Transverse colon (tissue), 4 donors: ENCODE measurements at regions not wholly inside any gene's neighbourhood (a gene's known extent, or its start where the extent isn't known, plus 50 kb on each side); places are given as distances from the start of the nearest gene placed in this dataset.

Experiments
- POLR2A ChIP-seq: fragments of 450-650 bp; IDR thresholded peaks from one replicate; pipeline ENCODE4 v1.6.1; 2016; ENCODE audit warnings: antibody characterized with exemption, mild to moderate bottlenecking, moderate library complexity
- POLR2AphosphoS5 ChIP-seq, 3 donors: sonication (generic); formaldehyde crosslinking; IDR thresholded peaks; one replicate each; pipeline ENCODE4 v1.6.1; 2016; ENCODE audit warnings: antibody characterized with exemption in 3 of 3
- TF ChIP-seq, protein P1 (sequence below), 5 experiments: fragments of 200-600 bp in 3 of 5; fragments of 450-650 bp in 2 of 5; sonication (generic) in 3 of 5; IDR thresholded peaks; 1 replicate in 2 of 5; 2 replicates in 3 of 5; pipeline ENCODE4 v1.5.1; 2016 to 2017; ENCODE audit warnings: antibody characterized with exemption in 5 of 5, inconsistent platforms in 3 of 5, mild to moderate bottlenecking in 2 of 5, moderate library complexity in 1 of 5

DNA sequence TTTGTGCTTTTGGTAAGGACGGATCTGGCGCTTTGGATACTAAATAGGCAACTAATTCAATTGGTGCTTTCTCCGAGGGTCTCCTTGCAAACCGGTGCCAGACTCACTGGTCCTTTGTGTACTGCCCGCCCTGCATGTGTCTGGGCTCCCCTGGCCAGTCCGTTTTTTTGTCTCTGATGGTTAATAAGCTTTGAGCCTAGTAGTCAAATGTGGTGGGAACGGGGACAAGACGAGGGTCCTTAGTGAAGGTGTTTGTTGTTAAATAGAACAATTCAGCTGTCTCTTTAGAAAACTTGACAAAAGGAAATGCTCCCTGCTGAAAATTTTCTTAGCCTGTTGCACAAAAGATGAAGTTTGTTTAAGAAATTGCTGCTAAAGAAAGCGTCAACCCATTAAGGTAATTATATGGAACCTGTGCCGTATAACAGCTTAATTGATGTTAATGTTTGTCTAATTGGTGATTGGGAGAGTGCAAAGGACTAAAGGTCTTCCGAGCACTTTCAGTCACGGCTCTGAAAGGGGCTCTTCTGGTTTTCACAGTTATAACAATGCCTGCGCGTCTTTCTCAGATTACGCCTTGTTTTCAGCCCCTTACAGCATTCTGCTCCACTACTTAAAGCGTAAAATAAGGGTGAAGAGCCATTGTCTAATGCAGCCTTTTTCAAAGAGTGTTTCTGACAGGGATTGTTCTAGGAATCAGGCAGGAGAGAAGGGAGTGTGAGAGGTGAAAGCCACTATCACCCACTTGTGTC lies 537.4 kb downstream of the PRKD1 start:
- TF ChIP-seq POLR2A (no peak), POLR2AphosphoS5 (IDR thresholded peaks at IDR 0.05) (no peak)
- TF ChIP-seq, protein P1, sequence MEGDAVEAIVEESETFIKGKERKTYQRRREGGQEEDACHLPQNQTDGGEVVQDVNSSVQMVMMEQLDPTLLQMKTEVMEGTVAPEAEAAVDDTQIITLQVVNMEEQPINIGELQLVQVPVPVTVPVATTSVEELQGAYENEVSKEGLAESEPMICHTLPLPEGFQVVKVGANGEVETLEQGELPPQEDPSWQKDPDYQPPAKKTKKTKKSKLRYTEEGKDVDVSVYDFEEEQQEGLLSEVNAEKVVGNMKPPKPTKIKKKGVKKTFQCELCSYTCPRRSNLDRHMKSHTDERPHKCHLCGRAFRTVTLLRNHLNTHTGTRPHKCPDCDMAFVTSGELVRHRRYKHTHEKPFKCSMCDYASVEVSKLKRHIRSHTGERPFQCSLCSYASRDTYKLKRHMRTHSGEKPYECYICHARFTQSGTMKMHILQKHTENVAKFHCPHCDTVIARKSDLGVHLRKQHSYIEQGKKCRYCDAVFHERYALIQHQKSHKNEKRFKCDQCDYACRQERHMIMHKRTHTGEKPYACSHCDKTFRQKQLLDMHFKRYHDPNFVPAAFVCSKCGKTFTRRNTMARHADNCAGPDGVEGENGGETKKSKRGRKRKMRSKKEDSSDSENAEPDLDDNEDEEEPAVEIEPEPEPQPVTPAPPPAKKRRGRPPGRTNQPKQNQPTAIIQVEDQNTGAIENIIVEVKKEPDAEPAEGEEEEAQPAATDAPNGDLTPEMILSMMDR (IDR thresholded peaks at IDR 0.05) = no peak
